ENCODE measurements at regions not wholly inside any gene's neighbourhood (a gene's known extent, or its start where the extent isn't known, plus 50 kb on each side); places are given as distances from the start of the nearest gene placed in this dataset.
A peak's percentile ranks its signal among the peaks of the same experiment; 100 is the strongest.

DNA sequence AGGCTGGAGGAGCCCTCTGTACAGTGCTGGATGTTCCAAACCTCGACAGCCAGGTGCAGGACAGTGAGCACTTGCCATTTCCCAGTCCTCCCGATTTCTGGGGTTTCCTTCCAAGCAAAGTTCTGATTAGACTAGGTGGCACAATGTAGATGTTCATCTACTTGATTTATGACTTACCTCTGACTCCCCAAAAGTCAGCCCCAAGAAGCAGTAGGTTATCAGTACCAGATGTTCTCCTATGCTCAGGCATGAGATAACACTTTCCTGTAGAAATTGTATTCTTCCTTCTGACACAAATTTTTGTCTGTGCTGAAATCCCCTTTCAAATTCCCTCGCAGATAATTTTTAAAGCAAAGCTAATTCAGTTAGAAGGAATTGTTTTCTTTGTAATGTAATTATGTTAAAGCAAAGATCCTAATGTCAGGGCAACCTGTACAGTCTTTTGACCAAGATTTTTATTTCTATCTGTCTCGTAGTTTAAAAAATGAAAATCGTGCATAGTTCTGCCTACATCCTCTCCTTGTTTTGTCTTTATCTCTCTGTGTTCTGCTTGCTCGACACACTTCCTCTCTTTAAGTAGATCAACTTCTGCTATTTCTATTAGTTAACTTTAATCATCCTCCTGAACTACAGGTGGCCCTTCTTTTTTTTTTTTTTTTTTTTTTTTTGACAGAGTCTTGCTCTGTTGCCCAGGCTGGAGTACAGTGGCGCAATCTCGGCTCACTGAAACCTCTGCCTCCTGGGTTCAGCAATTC, 102.4 kb upstream of the PJA2 start:
- TF ChIP-seq, protein P1, sequence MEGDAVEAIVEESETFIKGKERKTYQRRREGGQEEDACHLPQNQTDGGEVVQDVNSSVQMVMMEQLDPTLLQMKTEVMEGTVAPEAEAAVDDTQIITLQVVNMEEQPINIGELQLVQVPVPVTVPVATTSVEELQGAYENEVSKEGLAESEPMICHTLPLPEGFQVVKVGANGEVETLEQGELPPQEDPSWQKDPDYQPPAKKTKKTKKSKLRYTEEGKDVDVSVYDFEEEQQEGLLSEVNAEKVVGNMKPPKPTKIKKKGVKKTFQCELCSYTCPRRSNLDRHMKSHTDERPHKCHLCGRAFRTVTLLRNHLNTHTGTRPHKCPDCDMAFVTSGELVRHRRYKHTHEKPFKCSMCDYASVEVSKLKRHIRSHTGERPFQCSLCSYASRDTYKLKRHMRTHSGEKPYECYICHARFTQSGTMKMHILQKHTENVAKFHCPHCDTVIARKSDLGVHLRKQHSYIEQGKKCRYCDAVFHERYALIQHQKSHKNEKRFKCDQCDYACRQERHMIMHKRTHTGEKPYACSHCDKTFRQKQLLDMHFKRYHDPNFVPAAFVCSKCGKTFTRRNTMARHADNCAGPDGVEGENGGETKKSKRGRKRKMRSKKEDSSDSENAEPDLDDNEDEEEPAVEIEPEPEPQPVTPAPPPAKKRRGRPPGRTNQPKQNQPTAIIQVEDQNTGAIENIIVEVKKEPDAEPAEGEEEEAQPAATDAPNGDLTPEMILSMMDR (IDR thresholded peaks at IDR 0.05; ENCODE audit: low read depth, low read length): no peak
- H3K4me3 ChIP-seq (ENCODE audit: low read depth, low read length): no peak overlapping the region
- DNase-seq (ENCODE audit: low read depth, low spot score): no peak
- in situ Hi-C loops (cut with HindIII; ENCODE audit: low sequenced_read_pairs): no loop called here

DNA sequence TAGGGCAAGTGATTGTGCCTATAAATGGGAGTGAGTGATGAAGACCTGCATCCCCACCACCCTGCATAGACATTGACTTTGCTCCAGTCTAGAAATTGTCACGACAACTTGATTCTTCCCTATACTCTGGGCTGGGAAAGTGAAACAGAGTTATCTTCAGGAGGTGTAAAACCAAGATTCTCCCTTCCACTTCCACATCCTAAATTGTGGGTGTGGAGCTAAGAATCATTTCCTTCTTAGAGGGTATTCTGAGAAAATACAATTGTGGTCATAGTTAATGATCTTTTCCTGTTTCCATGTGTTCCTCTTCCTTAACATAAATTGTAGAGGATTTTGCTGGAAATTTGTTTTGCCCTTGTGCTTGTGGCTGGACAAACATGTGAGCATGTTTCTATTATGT, 96.8 kb upstream of the PJA2 start:
- in situ Hi-C loops (cut with HindIII; ENCODE audit: low sequenced_read_pairs): no loop called here
- TF ChIP-seq, protein P1 (IDR thresholded peaks at IDR 0.05; ENCODE audit: low read depth, low read length): no peak
- no peak overlapping the region for H3K4me3 ChIP-seq (ENCODE audit: low read depth, low read length)
- no peak for DNase-seq (ENCODE audit: low read depth, low spot score)

DNA sequence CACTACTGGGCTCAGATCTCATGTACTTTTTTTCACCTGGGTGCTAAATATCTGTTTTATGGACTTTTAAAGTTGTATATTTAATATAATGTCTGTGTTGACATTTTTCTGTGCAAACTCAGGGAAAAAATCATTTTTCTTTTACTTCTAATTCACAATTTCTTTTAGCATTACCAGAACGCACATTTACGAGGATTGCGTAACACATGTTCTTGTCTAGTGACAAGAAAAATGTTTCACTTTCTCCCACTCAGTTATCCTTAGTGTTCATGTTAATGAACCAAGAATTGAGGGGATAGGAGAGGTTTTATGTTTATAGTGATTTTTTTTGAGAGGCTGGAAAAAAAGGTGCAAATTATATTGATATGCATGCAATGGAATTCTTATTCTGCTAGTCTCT, 86.3 kb upstream of the PJA2 start:
- H3K4me3 ChIP-seq (ENCODE audit: low read depth, low read length): no peak overlapping the region
- TF ChIP-seq, protein P1 (IDR thresholded peaks at IDR 0.05; ENCODE audit: low read depth, low read length): no peak
- in situ Hi-C loops (cut with HindIII; ENCODE audit: low sequenced_read_pairs): no loop called here
- no peak for DNase-seq (ENCODE audit: low read depth, low spot score)

DNA sequence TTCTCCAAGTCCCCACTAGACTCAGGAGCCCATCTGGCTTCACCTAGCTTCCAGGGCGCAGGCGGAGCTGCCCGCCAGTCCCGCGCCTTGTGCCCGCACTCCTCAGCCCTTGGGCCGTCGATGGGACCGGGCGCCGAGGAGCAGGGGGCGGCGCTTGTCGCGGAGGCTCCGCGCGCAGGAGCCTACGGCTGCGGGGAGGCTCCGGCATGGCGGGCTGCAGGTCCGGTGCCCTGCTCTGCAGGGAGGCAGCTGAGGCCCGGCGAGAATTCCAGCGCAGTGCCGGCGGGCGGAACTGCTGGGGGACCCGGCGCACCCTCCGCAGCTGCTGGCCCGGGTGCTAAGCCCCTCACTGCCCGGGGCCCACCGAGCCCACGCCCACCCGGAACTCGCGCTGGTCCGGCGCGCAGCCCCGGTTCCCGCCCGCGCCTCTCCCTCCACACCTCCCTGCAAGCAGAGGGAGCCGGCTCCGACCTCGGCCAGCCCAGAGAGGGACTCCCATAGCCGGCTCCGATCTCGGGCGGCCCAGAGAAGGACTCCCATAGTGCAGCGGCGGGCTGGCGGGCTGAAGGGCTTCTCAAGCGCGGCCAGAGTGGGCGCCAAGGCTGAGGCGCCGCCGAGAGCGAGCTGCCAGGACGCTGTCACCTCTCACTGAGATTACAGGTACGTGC, 78.1 kb upstream of the PJA2 start:
- H3K4me3 ChIP-seq (ENCODE audit: low read depth, low read length): no peak overlapping the region
- TF ChIP-seq, protein P1 (IDR thresholded peaks at IDR 0.05; ENCODE audit: low read depth, low read length): no peak
- no peak for DNase-seq (ENCODE audit: low read depth, low spot score)
- in situ Hi-C loops (cut with HindIII; ENCODE audit: low sequenced_read_pairs): no loop called here

DNA sequence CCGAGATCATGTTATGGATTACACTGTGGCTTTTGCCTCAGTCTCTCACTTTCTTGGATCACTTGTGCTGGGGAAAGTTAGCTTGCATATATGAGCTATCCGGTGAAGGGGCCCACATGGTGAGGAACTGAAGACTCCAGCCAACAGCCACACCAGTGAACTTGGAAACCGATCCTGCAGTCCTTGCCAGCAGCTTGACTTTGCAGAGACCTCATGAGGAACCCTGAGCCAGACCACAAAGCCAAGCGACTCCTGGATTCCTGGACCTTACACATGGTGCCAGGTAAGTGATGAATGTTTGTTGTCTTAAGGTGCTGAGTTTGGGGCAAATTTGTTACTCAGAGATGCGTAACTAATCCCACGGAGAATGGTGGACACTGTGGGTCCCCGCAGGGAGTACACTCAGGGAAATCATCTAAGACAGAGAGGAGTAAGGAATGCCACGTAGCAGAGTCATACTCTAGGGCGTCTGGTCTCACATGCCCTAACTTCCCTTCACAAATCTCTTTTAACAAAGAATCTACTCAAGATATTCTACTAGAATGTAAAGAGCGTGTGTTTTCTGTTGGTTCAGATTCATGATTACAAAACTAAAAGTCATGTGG, 76.5 kb upstream of the PJA2 start:
- no peak overlapping the region for H3K4me3 ChIP-seq (ENCODE audit: low read depth, low read length)
- DNase-seq (ENCODE audit: low read depth, low spot score): peak; percentile 33
- TF ChIP-seq, protein P1 (IDR thresholded peaks at IDR 0.05; ENCODE audit: low read depth, low read length): no peak
- in situ Hi-C loops (cut with HindIII; ENCODE audit: low sequenced_read_pairs): no loop called here

DNA sequence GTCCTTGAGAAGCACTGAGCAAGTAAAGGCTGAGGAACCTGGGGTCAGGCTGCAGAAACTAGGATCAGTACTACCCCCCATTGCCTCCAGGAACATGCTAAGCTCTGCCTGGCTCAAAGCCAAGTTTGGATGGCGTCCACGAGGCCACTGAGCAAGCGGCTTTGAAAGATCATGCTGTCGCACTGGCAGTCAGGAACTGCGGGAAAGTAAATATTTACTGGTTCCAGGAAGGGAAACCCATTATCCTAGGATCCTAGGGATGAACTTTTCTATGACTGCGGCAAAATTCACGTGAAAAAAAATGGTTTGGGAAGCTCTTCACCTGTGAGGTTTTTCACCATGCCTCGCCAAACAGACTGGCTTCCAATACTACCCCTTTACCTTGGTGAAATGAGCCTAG, 75.3 kb upstream of the PJA2 start:
- in situ Hi-C loops (cut with HindIII; ENCODE audit: low sequenced_read_pairs): no loop called here
- TF ChIP-seq, protein P1 (IDR thresholded peaks at IDR 0.05; ENCODE audit: low read depth, low read length): no peak
- peak; percentile 62 for DNase-seq (ENCODE audit: low read depth, low spot score)
- H3K4me3 ChIP-seq (ENCODE audit: low read depth, low read length): no peak overlapping the region

Measured in astrocyte of the spinal cord (primary cell).